ENCODE measurements at regions not wholly inside any gene's neighbourhood (a gene's known extent, or its start where the extent isn't known, plus 50 kb on each side); places are given as distances from the start of the nearest gene placed in this dataset.

- ATAC-seq: no peak
- DNase-seq: no peak
- no peaks in the 10 kb centered on the region for H3K4me1 ChIP-seq
- no peak overlapping the region for H3K27ac ChIP-seq
- no peak for FAIRE-seq
- WGBS, 2 donors: 44 to 73% methylated on average over 16 of the region's 16 CpGs
- H3K27me3 ChIP-seq: no peaks in the 10 kb centered on the region
- no peak overlapping the region for H3K4me3 ChIP-seq
- no peaks in the 10 kb centered on the region for H3K36me3 ChIP-seq
- no peak for TF ChIP-seq CTCF (IDR thresholded peaks at IDR 0.05)
- no peaks in the 10 kb centered on the region for H3K9me3 ChIP-seq
- intact Hi-C loops (cut with DNase I): no loop called here
Observed at GRCh38 chrX:39654183-39654925, 443.4 kb downstream of the BCOR start.

GRCh38 chrX:39654952-39655351 is 442.8 kb downstream of the BCOR start:
- H3K4me3 ChIP-seq: no peak overlapping the region
- DNase-seq (no peak), FAIRE-seq (no peak), ATAC-seq (no peak)
- TF ChIP-seq CTCF (IDR thresholded peaks at IDR 0.05): no peak
- H3K27ac ChIP-seq: no peak overlapping the region
- H3K4me1 ChIP-seq: no peaks in the 10 kb centered on the region
- intact Hi-C loops (cut with DNase I): no loop called here
- no peaks in the 10 kb centered on the region for H3K27me3 ChIP-seq
- no peaks in the 10 kb centered on the region for H3K36me3 ChIP-seq
- no peaks in the 10 kb centered on the region for H3K9me3 ChIP-seq
- 51 to 53% methylated on average over 3 of the region's 3 CpGs for WGBS, 2 donors

- Histone ChIP-seq H3K9me3 (no peaks in the 10 kb centered on the region), H3K36me3 (no peaks in the 10 kb centered on the region), H3K27me3 (peaks cover 0 to 10% (median 0%) of the 10 kb centered on the region in 4 donors), H3K4me3 (no peak overlapping the region), H3K27ac (no peak overlapping the region), H3K4me1 (no peaks in the 10 kb centered on the region)
- intact Hi-C loops (cut with DNase I): no loop called here
- DNase-seq (no peak), FAIRE-seq (no peak), ATAC-seq (no peak)
- WGBS, 2 donors: 72 to 76% methylated on average over 6 of the region's 6 CpGs
- TF ChIP-seq CTCF (IDR thresholded peaks at IDR 0.05): no peak
Observed at GRCh38 chrX:39661116-39661907, 436.4 kb downstream of the BCOR start.

GRCh38 chrX:39665830-39666518 is 431.8 kb downstream of the BCOR start:
- no peak for DNase-seq
- H3K9me3 ChIP-seq: no peaks in the 10 kb centered on the region
- H3K27ac ChIP-seq: no peak overlapping the region
- H3K4me1 ChIP-seq: no peaks in the 10 kb centered on the region
- no peak for ATAC-seq
- no peak for TF ChIP-seq CTCF (IDR thresholded peaks at IDR 0.05)
- peaks cover 0 to 10% (median 0%) of the 10 kb centered on the region in 4 donors for H3K27me3 ChIP-seq
- H3K4me3 ChIP-seq: no peak overlapping the region
- intact Hi-C loops (cut with DNase I): no loop called here
- 41 to 56% methylated on average over 3 of the region's 3 CpGs for WGBS, 2 donors
- peak; percentile 13 for FAIRE-seq
- no peaks in the 10 kb centered on the region for H3K36me3 ChIP-seq
